ENCODE measurements at regions not wholly inside any gene's neighbourhood (a gene's known extent, or its start where the extent isn't known, plus 50 kb on each side); places are given as distances from the start of the nearest gene placed in this dataset.

GRCh38 chr6:26294302-26294701 is 70.7 kb upstream of the BTN3A2 start:
- POLR2A ChIA-PET = no interaction called here

GRCh38 chr6:26295691-26296555 is 69.1 kb upstream of the BTN3A2 start:
- H3K36me3 Mint-ChIP-seq (ENCODE audit: low read depth) = no peaks in the 10 kb centered on the region
- ChIA-PET POLR2A (no interaction called here), CTCF (interaction anchor here (1.1 kb wide), 1 partner anchor 13 kb away, joined by 5 read pairs; no protein-coding TSS in a partner anchor)
- H3K9me3 Mint-ChIP-seq (ENCODE audit: low read depth) = no peaks in the 10 kb centered on the region
- peaks cover 18% of the 10 kb centered on the region for H3K4me1 Mint-ChIP-seq
- ATAC-seq = peak; percentile 62
- H3K4me3 Mint-ChIP-seq = no peak overlapping the region
- DNase-seq = no peak
- H3K27me3 Mint-ChIP-seq = peaks cover 3% of the 10 kb centered on the region
- H3K27ac Mint-ChIP-seq = no peak overlapping the region
- intact Hi-C loops (cut with DNase I, micrococcal nuclease) = no loop called here

More at GRCh38 chr6:26294302-26294701, 70.7 kb upstream of the BTN3A2 start:
- Mint-ChIP-seq H3K9me3 (ENCODE audit: low read depth) (no peaks in the 10 kb centered on the region), H3K4me1 (peaks cover 12% of the 10 kb centered on the region), H3K36me3 (ENCODE audit: low read depth) (no peaks in the 10 kb centered on the region), H3K27ac (no peak overlapping the region), H3K4me3 (no peak overlapping the region), H3K27me3 (peaks cover 3% of the 10 kb centered on the region)
- DNase-seq = no peak
- CTCF ChIA-PET = no interaction called here
- ATAC-seq = no peak
- intact Hi-C loops (cut with DNase I, micrococcal nuclease) = no loop called here

- DNase-seq (no peak), ATAC-seq (no peak)
- H3K27ac Mint-ChIP-seq = no peak overlapping the region
- ChIA-PET POLR2A (no interaction called here), CTCF (no interaction called here)
- H3K27me3 Mint-ChIP-seq = peaks cover 3% of the 10 kb centered on the region
- H3K4me1 Mint-ChIP-seq = peaks cover 24% of the 10 kb centered on the region
- intact Hi-C loops (cut with DNase I, micrococcal nuclease) = no loop called here
- H3K9me3 Mint-ChIP-seq (ENCODE audit: low read depth) = no peaks in the 10 kb centered on the region
- no peaks in the 10 kb centered on the region for H3K36me3 Mint-ChIP-seq (ENCODE audit: low read depth)
- H3K4me3 Mint-ChIP-seq = no peak overlapping the region
Measured at GRCh38 chr6:26296556-26296856, 68.5 kb upstream of the BTN3A2 start.

GRCh38 chr6:26296857-26297648 is 67.9 kb upstream of the BTN3A2 start:
- CTCF ChIA-PET = no interaction called here
- Mint-ChIP-seq H3K4me3 (no peak overlapping the region), H3K4me1 (peaks cover 28% of the 10 kb centered on the region), H3K27me3 (peaks cover 3% of the 10 kb centered on the region), H3K36me3 (ENCODE audit: low read depth) (no peaks in the 10 kb centered on the region), H3K9me3 (ENCODE audit: low read depth) (no peaks in the 10 kb centered on the region), H3K27ac (no peak overlapping the region)
- ATAC-seq (no peak), DNase-seq (no peak)
- intact Hi-C loops (cut with DNase I, micrococcal nuclease) = no loop called here
- POLR2A ChIA-PET = no interaction called here

GRCh38 chr6:26299286-26300042 is 65.5 kb upstream of the BTN3A2 start:
- Mint-ChIP-seq H3K4me3 (no peak overlapping the region), H3K4me1 (peaks cover 36% of the 10 kb centered on the region), H3K36me3 (ENCODE audit: low read depth) (no peaks in the 10 kb centered on the region), H3K27ac (no peak overlapping the region), H3K27me3 (peaks cover 3% of the 10 kb centered on the region), H3K9me3 (ENCODE audit: low read depth) (no peaks in the 10 kb centered on the region)
- no peak for DNase-seq
- intact Hi-C loops (cut with DNase I, micrococcal nuclease) = no loop called here
- POLR2A ChIA-PET = no interaction called here
- no peak for ATAC-seq
- CTCF ChIA-PET = interaction anchor here (0.8 to 1.0 kb wide), 3 partner anchors 8 to 175 kb away, joined by 3 read pairs; no protein-coding TSS in a partner anchor

- ChIA-PET CTCF (interaction anchor here (0.5 to 1.3 kb wide), 6 partner anchors 9 to 301 kb away, joined by 3 to 5 read pairs (median 3); no protein-coding TSS in a partner anchor), POLR2A (interaction anchor here (0.5 kb wide), 1 partner anchor 173 kb away, joined by 3 read pairs; no protein-coding TSS in a partner anchor)
- ATAC-seq (no peak), DNase-seq (no peak)
- Mint-ChIP-seq H3K27me3 (peaks cover 3% of the 10 kb centered on the region), H3K4me3 (no peak overlapping the region), H3K36me3 (ENCODE audit: low read depth) (no peaks in the 10 kb centered on the region), H3K4me1 (peaks cover 41% of the 10 kb centered on the region), H3K27ac (no peak overlapping the region), H3K9me3 (ENCODE audit: low read depth) (no peaks in the 10 kb centered on the region)
- intact Hi-C loops (cut with DNase I, micrococcal nuclease) = no loop called here
Measured at GRCh38 chr6:26300043-26300331, 65.0 kb upstream of the BTN3A2 start.

- intact Hi-C loops (cut with DNase I, micrococcal nuclease) = no loop called here
- ChIA-PET POLR2A (interaction anchor here (0.5 kb wide), 1 partner anchor 174 kb away, joined by 3 read pairs; no protein-coding TSS in a partner anchor), CTCF (interaction anchor here (0.5 to 1.3 kb wide), 6 partner anchors 9 to 300 kb away, joined by 3 to 5 read pairs (median 3); no protein-coding TSS in a partner anchor)
- Mint-ChIP-seq H3K4me1 (peaks cover 45% of the 10 kb centered on the region), H3K36me3 (ENCODE audit: low read depth) (no peaks in the 10 kb centered on the region), H3K4me3 (no peak overlapping the region), H3K27me3 (peaks cover 3% of the 10 kb centered on the region), H3K27ac (peak overlapping the region; percentile 76), H3K9me3 (ENCODE audit: low read depth) (no peaks in the 10 kb centered on the region)
- DNase-seq (no peak), ATAC-seq (no peak)
Measured at GRCh38 chr6:26300359-26300758, 64.6 kb upstream of the BTN3A2 start.

GRCh38 chr6:26300828-26301227 is 64.2 kb upstream of the BTN3A2 start:
- Mint-ChIP-seq H3K36me3 (ENCODE audit: low read depth) (no peaks in the 10 kb centered on the region), H3K27me3 (peaks cover 3% of the 10 kb centered on the region), H3K9me3 (ENCODE audit: low read depth) (no peaks in the 10 kb centered on the region), H3K27ac (peak overlapping the region; percentile 76), H3K4me1 (peaks cover 45% of the 10 kb centered on the region), H3K4me3 (peak overlapping the region; percentile 17)
- DNase-seq (peak; percentile 55), ATAC-seq (peak; percentile 20)
- intact Hi-C loops (cut with DNase I, micrococcal nuclease) = no loop called here
- POLR2A ChIA-PET = no interaction called here
- CTCF ChIA-PET = interaction anchor here (0.6 to 1.3 kb wide), 2 partner anchors 9 to 215 kb away, joined by 3 to 5 read pairs; no protein-coding TSS in a partner anchor

GRCh38 chr6:26301638-26302037 is 63.4 kb upstream of the BTN3A2 start:
- Mint-ChIP-seq H3K36me3 (ENCODE audit: low read depth) (no peaks in the 10 kb centered on the region), H3K4me3 (no peak overlapping the region), H3K4me1 (peaks cover 44% of the 10 kb centered on the region), H3K9me3 (ENCODE audit: low read depth) (no peaks in the 10 kb centered on the region), H3K27me3 (peaks cover 3% of the 10 kb centered on the region), H3K27ac (peak overlapping the region; percentile 49)
- DNase-seq (no peak), ATAC-seq (peak; percentile 47)
- ChIA-PET POLR2A (no interaction called here), CTCF (no interaction called here)
- intact Hi-C loops (cut with DNase I, micrococcal nuclease) = no loop called here

GRCh38 chr6:26302941-26303559 is 61.9 kb upstream of the BTN3A2 start:
- ChIA-PET POLR2A (interaction anchor here (0.5 to 0.6 kb wide), 2 partner anchors 106 to 1024 kb away, joined by 6 read pairs; partner anchors contain the start of gene CARMIL1), CTCF (no interaction called here)
- intact Hi-C loops (cut with DNase I, micrococcal nuclease) = no loop called here
- peaks cover 43% of the 10 kb centered on the region for H3K4me1 Mint-ChIP-seq
- DNase-seq (no peak), ATAC-seq (no peak)
- H3K9me3 Mint-ChIP-seq (ENCODE audit: low read depth) = no peaks in the 10 kb centered on the region
- H3K4me3 Mint-ChIP-seq = no peak overlapping the region
- H3K27ac Mint-ChIP-seq = peak overlapping the region; percentile 68
- H3K27me3 Mint-ChIP-seq = no peaks in the 10 kb centered on the region
- no peaks in the 10 kb centered on the region for H3K36me3 Mint-ChIP-seq (ENCODE audit: low read depth)

All from activated CD4-positive, alpha-beta T cell treated with anti-CD3 and anti-CD28 coated beads for 36 hours (primary cell).